Neuronal stem cell (in vitro differentiated cells): ENCODE measurements at regions not wholly inside any gene's neighbourhood (a gene's known extent, or its start where the extent isn't known, plus 50 kb on each side); places are given as distances from the start of the nearest gene placed in this dataset.

Source experiments
- DNase-seq: peaks from one replicate; pipeline ENCODE4 v3.0.0-alpha.2; 2013; ENCODE audit warnings: low spot score
- H2AFZ ChIP-seq: one replicate; pipeline ENCODE4 v1.6.1; 2013; ENCODE audit warnings: mild to moderate bottlenecking, low read length, inconsistent platforms
- H2AK5ac ChIP-seq: 2 replicates; pipeline ENCODE4 v1.6.1; 2013; ENCODE audit warnings: low read depth, mild to moderate bottlenecking, inconsistent platforms, low read length, moderate library complexity, mixed read lengths
- H2BK120ac ChIP-seq: 2 replicates; pipeline ENCODE4 v1.6.1; 2013; ENCODE audit warnings: low read depth, mild to moderate bottlenecking, inconsistent platforms, low read length, moderate library complexity, mixed read lengths
- H2BK12ac ChIP-seq: one replicate; pipeline ENCODE4 v1.6.1; 2013; ENCODE audit warnings: low read length, inconsistent platforms
- H2BK15ac ChIP-seq: 2 replicates; pipeline ENCODE4 v1.6.1; 2013; ENCODE audit warnings: mild to moderate bottlenecking, low read length, inconsistent platforms, mixed read lengths
- H2BK5ac ChIP-seq: one replicate; pipeline ENCODE4 v1.6.1; 2013; ENCODE audit warnings: inconsistent platforms, mild to moderate bottlenecking, low read length, moderate library complexity
- H3K14ac ChIP-seq: one replicate; pipeline ENCODE4 v1.6.1; 2013; ENCODE audit warnings: low read length, inconsistent platforms
- H3K18ac ChIP-seq: 2 replicates; pipeline ENCODE4 v1.6.1; 2013; ENCODE audit warnings: low read length, inconsistent platforms
- H3K23ac ChIP-seq: 2 replicates; pipeline ENCODE4 v1.6.1; 2013; ENCODE audit warnings: low read depth, mild to moderate bottlenecking, mixed read lengths, low read length, inconsistent platforms; ENCODE audit not compliant: poor library complexity
- H3K27ac ChIP-seq: replicated peaks from 3 replicates; pipeline ENCODE4 v1.5.1; 2013; ENCODE audit warnings: low read length, inconsistent platforms
- H3K27me3 ChIP-seq, 3 experiments: 2 replicates each; pipeline ENCODE4 v1.6.1; 2013; ENCODE audit warnings: low read length in 3 of 3, mild to moderate bottlenecking in 2 of 3, inconsistent platforms in 1 of 3, low read depth in 1 of 3, mixed read lengths in 1 of 3, moderate library complexity in 1 of 3; ENCODE audit not compliant: control insufficient read depth in 3 of 3, insufficient read depth in 3 of 3
- H3K36me3 ChIP-seq, 2 donors: replicated peaks in 1 of 2; 2 replicates each; pipeline ENCODE4 v1.6.1; 2013; ENCODE audit warnings: low read length in 2 of 2; ENCODE audit not compliant: control insufficient read depth in 2 of 2, insufficient read depth in 2 of 2
- H3K4ac ChIP-seq: 2 replicates; pipeline ENCODE4 v1.6.1; 2013; ENCODE audit warnings: inconsistent platforms, mild to moderate bottlenecking, low read length, moderate library complexity
- H3K4me1 ChIP-seq, 2 donors: 1 replicate in 1 of 2; 2 replicates in 1 of 2; pipeline ENCODE4 v1.6.1; 2013; ENCODE audit warnings: low read length in 2 of 2, low read depth in 1 of 2; ENCODE audit not compliant: control insufficient read depth in 2 of 2, insufficient read depth in 1 of 2
- H3K4me2 ChIP-seq: one replicate; pipeline ENCODE4 v1.6.1; 2013; ENCODE audit warnings: mild to moderate bottlenecking, low read length, inconsistent platforms; ENCODE audit not compliant: insufficient read depth, poor library complexity, severe bottlenecking
- H3K4me3 ChIP-seq, 2 donors: 2 replicates each; pipeline ENCODE4 v1.5.1; 2013; ENCODE audit warnings: low read length in 2 of 2, mild to moderate bottlenecking in 2 of 2, inconsistent platforms in 1 of 2, moderate library complexity in 1 of 2
- H3K79me1 ChIP-seq: one replicate; pipeline ENCODE4 v1.6.1; 2013; ENCODE audit warnings: low read depth, mild to moderate bottlenecking, inconsistent platforms, low read length, moderate library complexity
- H3K9ac ChIP-seq: one replicate; pipeline ENCODE4 v1.6.1; 2013; ENCODE audit warnings: mild to moderate bottlenecking, low read depth, low read length, inconsistent platforms; ENCODE audit not compliant: poor library complexity
- H3K9me3 ChIP-seq, 2 donors: replicated peaks in 1 of 2; 2 replicates each; pipeline versions ENCODE3 to v1.6.1; 2013; ENCODE audit warnings: low read length in 2 of 2, mild to moderate bottlenecking in 2 of 2, inconsistent platforms in 1 of 2, low read depth in 1 of 2, mixed read lengths in 1 of 2, moderate library complexity in 1 of 2; ENCODE audit not compliant: control insufficient read depth in 2 of 2, insufficient read depth in 1 of 2
- H4K8ac ChIP-seq: one replicate; pipeline ENCODE4 v1.6.1; 2013; ENCODE audit warnings: low read depth, mild to moderate bottlenecking, inconsistent platforms, low read length, moderate library complexity
- H4K91ac ChIP-seq: one replicate; pipeline ENCODE4 v1.6.1; 2013; ENCODE audit warnings: low read length, low read depth, mild to moderate bottlenecking, inconsistent platforms; ENCODE audit not compliant: poor library complexity
- WGBS, 2 donors: extraction: QIAGEN DNeasy Blood & Tissue Kit; methylation state at CpG; one replicate each; pipeline ENCODE4 v1.1.7; 2013; ENCODE audit warnings: missing lambda C conversion rate in 2 of 2, mixed read lengths in 1 of 2; ENCODE audit not compliant: insufficient read length in 2 of 2, insufficient replicate concordance in 1 of 2; ENCODE audit errors: extremely low coverage in 2 of 2; 5-methylcytosine and 5-hydroxymethylcytosine counted together

- Histone ChIP-seq H3K14ac (no peak overlapping the region), H2BK15ac (no peak overlapping the region), H2BK5ac (no peak overlapping the region), H3K27me3 (no peaks in the 10 kb centered on the region), H4K8ac (no peak overlapping the region), H3K4me2 (no peak overlapping the region), H3K36me3 (no peaks in the 10 kb centered on the region), H3K18ac (no peak overlapping the region), H2AFZ (no peak overlapping the region), H3K4ac (no peak overlapping the region), H3K23ac (no peak overlapping the region), H3K9me3 (no peaks in the 10 kb centered on the region), H3K79me1 (no peaks in the 10 kb centered on the region), H2BK12ac (no peak overlapping the region), H3K27ac (no peak overlapping the region), H3K9ac (no peak overlapping the region), H2BK120ac (no peak overlapping the region), H4K91ac (no peak overlapping the region), H3K4me3 (no peak overlapping the region), H2AK5ac (no peak overlapping the region), H3K4me1 (no peaks in the 10 kb centered on the region)
- WGBS, 2 donors, result no CpG with 5 or more reads among the region's 1 CpG
- no peak for DNase-seq
Measured at GRCh38 chr5:125103459-125103858, 357.0 kb upstream of the ZNF608 start.

GRCh38 chr5:125106271-125106670 is 359.8 kb upstream of the ZNF608 start:
- no CpG with 5 or more reads among the region's 1 CpG for WGBS, 2 donors
- Histone ChIP-seq H3K18ac (no peak overlapping the region), H4K91ac (no peak overlapping the region), H3K14ac (no peak overlapping the region), H4K8ac (no peak overlapping the region), H3K4ac (no peak overlapping the region), H3K23ac (no peak overlapping the region), H2BK5ac (no peak overlapping the region), H3K36me3 (no peaks in the 10 kb centered on the region), H3K4me2 (no peak overlapping the region), H2BK15ac (no peak overlapping the region), H3K79me1 (no peaks in the 10 kb centered on the region), H2AFZ (no peak overlapping the region), H3K9me3 (peaks cover 0 to under 1% of the 10 kb centered on the region in 2 donors), H3K27ac (no peak overlapping the region), H3K27me3 (no peaks in the 10 kb centered on the region), H2BK120ac (no peak overlapping the region), H3K9ac (no peak overlapping the region), H3K4me3 (no peak overlapping the region), H3K4me1 (no peaks in the 10 kb centered on the region), H2BK12ac (no peak overlapping the region), H2AK5ac (no peak overlapping the region)
- no peak for DNase-seq

- H3K4me3 ChIP-seq, result no peak overlapping the region
- no peaks in the 10 kb centered on the region for H3K36me3 ChIP-seq
- no peak overlapping the region for H3K4me2 ChIP-seq
- no peak overlapping the region for H3K23ac ChIP-seq
- H2BK15ac ChIP-seq, result no peak overlapping the region
- no peak overlapping the region for H4K91ac ChIP-seq
- no peaks in the 10 kb centered on the region for H3K4me1 ChIP-seq
- H2BK12ac ChIP-seq, result no peak overlapping the region
- H2AFZ ChIP-seq, result no peak overlapping the region
- H3K14ac ChIP-seq, result no peak overlapping the region
- no peak overlapping the region for H3K4ac ChIP-seq
- DNase-seq, result no peak
- no peaks in the 10 kb centered on the region for H3K79me1 ChIP-seq
- H2BK120ac ChIP-seq, result no peak overlapping the region
- H3K18ac ChIP-seq, result no peak overlapping the region
- no peak overlapping the region for H3K27ac ChIP-seq
- H2BK5ac ChIP-seq, result no peak overlapping the region
- no peak overlapping the region for H2AK5ac ChIP-seq
- peaks cover 0 to 5% of the 10 kb centered on the region in 2 donors for H3K9me3 ChIP-seq
- no peaks in the 10 kb centered on the region for H3K27me3 ChIP-seq
- no peak overlapping the region for H4K8ac ChIP-seq
- H3K9ac ChIP-seq, result no peak overlapping the region
Measured at GRCh38 chr5:125106881-125107280, 360.4 kb upstream of the ZNF608 start.

GRCh38 chr5:125109293-125109692 is 362.9 kb upstream of the ZNF608 start:
- Histone ChIP-seq H3K23ac (no peak overlapping the region), H3K4ac (no peak overlapping the region), H2AFZ (no peak overlapping the region), H2AK5ac (no peak overlapping the region), H3K36me3 (no peaks in the 10 kb centered on the region), H3K27me3 (no peaks in the 10 kb centered on the region), H3K9me3 (peaks cover 0 to 5% of the 10 kb centered on the region in 2 donors), H3K9ac (no peak overlapping the region), H3K79me1 (no peaks in the 10 kb centered on the region), H3K18ac (no peak overlapping the region), H2BK15ac (no peak overlapping the region), H3K4me1 (no peaks in the 10 kb centered on the region), H2BK120ac (no peak overlapping the region), H3K27ac (no peak overlapping the region), H4K8ac (no peak overlapping the region), H2BK5ac (no peak overlapping the region), H3K4me2 (no peak overlapping the region), H4K91ac (no peak overlapping the region), H3K4me3 (no peak overlapping the region), H3K14ac (no peak overlapping the region), H2BK12ac (no peak overlapping the region)
- DNase-seq, result no peak
